H9 (cell line): ENCODE measurements at regions not wholly inside any gene's neighbourhood (a gene's known extent, or its start where the extent isn't known, plus 50 kb on each side); places are given as distances from the start of the nearest gene placed in this dataset.

Source experiments
- DNase-seq: peaks from one replicate; pipeline ENCODE4 v3.0.0-alpha.2; 2017
- H2AFZ ChIP-seq: one replicate; pipeline ENCODE4 v1.6.1; 2013; ENCODE audit warnings: mild to moderate bottlenecking, low read length, control low read depth, moderate library complexity
- H2AK5ac ChIP-seq: 2 replicates; pipeline ENCODE4 v1.6.1; 2013; ENCODE audit warnings: low read length, control low read depth, mixed read lengths; ENCODE audit not compliant: insufficient read length
- H2BK120ac ChIP-seq: one replicate; pipeline ENCODE4 v1.6.1; 2013; ENCODE audit warnings: low read depth, mild to moderate bottlenecking, low read length, control low read depth, inconsistent platforms; ENCODE audit not compliant: poor library complexity, severe bottlenecking
- H2BK12ac ChIP-seq: 2 replicates; pipeline ENCODE4 v1.6.1; 2013; ENCODE audit warnings: low read length, control low read depth, mixed read lengths, low read depth; ENCODE audit not compliant: insufficient read length
- H2BK15ac ChIP-seq: 2 replicates; pipeline ENCODE4 v1.6.1; 2013; ENCODE audit warnings: low read depth, low read length, control low read depth
- H2BK20ac ChIP-seq: one replicate; pipeline ENCODE4 v1.6.1; 2013; ENCODE audit warnings: low read depth, mild to moderate bottlenecking, low read length, control low read depth, inconsistent platforms; ENCODE audit not compliant: poor library complexity, severe bottlenecking
- H2BK5ac ChIP-seq: 2 replicates; pipeline ENCODE4 v1.6.1; 2013; ENCODE audit warnings: low read length, control low read depth, mixed read lengths; ENCODE audit not compliant: insufficient read length
- H3K14ac ChIP-seq: 2 replicates; pipeline ENCODE4 v1.6.1; 2013; ENCODE audit warnings: low read length, control low read depth; ENCODE audit not compliant: insufficient read depth
- H3K18ac ChIP-seq: 2 replicates; pipeline ENCODE4 v1.6.1; 2013; ENCODE audit warnings: low read depth, mild to moderate bottlenecking, mixed read lengths, low read length, control low read depth; ENCODE audit not compliant: insufficient read length
- H3K23ac ChIP-seq: 2 replicates; pipeline ENCODE4 v1.6.1; 2013; ENCODE audit warnings: low read length, control low read depth, mixed read lengths, low read depth; ENCODE audit not compliant: insufficient read length
- H3K23me2 ChIP-seq: 2 replicates; pipeline ENCODE4 v1.6.1; 2013; ENCODE audit warnings: low read depth, mild to moderate bottlenecking, mixed read lengths, low read length, control low read depth; ENCODE audit not compliant: insufficient read length, poor library complexity, severe bottlenecking
- H3K27ac ChIP-seq: 2 replicates; pipeline ENCODE4 v1.5.1; 2013; ENCODE audit warnings: low read length, control low read depth, mixed read lengths, low read depth; ENCODE audit not compliant: insufficient read length
- H3K27me3 ChIP-seq: 2 replicates; pipeline ENCODE4 v1.6.1; 2013; ENCODE audit warnings: low read length, control low read depth, inconsistent platforms; ENCODE audit not compliant: insufficient read depth
- H3K4ac ChIP-seq: 2 replicates; pipeline ENCODE4 v1.6.1; 2013; ENCODE audit warnings: low read depth, mild to moderate bottlenecking, control low read depth, inconsistent platforms, low read length, moderate library complexity
- H3K4me1 ChIP-seq: 2 replicates; pipeline ENCODE4 v1.6.1; 2013; ENCODE audit warnings: low read length, control low read depth, inconsistent platforms; ENCODE audit not compliant: insufficient read depth
- H3K4me2 ChIP-seq: 2 replicates; pipeline ENCODE4 v1.6.1; 2013; ENCODE audit warnings: low read length, control low read depth, mixed read lengths; ENCODE audit not compliant: insufficient read length, insufficient read depth
- H3K56ac ChIP-seq: 2 replicates; pipeline ENCODE4 v1.6.1; 2013; ENCODE audit warnings: low read depth, mild to moderate bottlenecking, mixed read lengths, low read length, control low read depth; ENCODE audit not compliant: insufficient read length
- H3K79me1 ChIP-seq: 2 replicates; pipeline ENCODE4 v1.6.1; 2013; ENCODE audit warnings: low read depth, mild to moderate bottlenecking, moderate library complexity, low read length, control low read depth, inconsistent platforms; ENCODE audit not compliant: insufficient read depth, poor library complexity, severe bottlenecking
- H3K79me2 ChIP-seq: 2 replicates; pipeline ENCODE4 v1.6.1; 2013; ENCODE audit warnings: low read length, control low read depth, inconsistent platforms; ENCODE audit not compliant: insufficient read depth
- H3K9ac ChIP-seq: 2 replicates; pipeline ENCODE4 v1.6.1; 2013; ENCODE audit warnings: low read length, control low read depth, mixed read lengths; ENCODE audit not compliant: insufficient read length; ENCODE audit errors: extremely low read depth
- H3K9me3 ChIP-seq: one replicate; pipeline ENCODE4 v1.6.1; 2013; ENCODE audit warnings: low read depth, low read length, inconsistent platforms; ENCODE audit not compliant: control insufficient read depth
- H3T11ph ChIP-seq: one replicate; pipeline ENCODE4 v1.6.1; 2013; ENCODE audit warnings: mild to moderate bottlenecking, low read length, control low read depth, inconsistent platforms
- H4K20me1 ChIP-seq: one replicate; pipeline ENCODE4 v1.6.1; 2013; ENCODE audit not compliant: control insufficient read depth, insufficient read length, insufficient read depth
- H4K5ac ChIP-seq: 2 replicates; pipeline ENCODE4 v1.6.1; 2013; ENCODE audit warnings: low read depth, mild to moderate bottlenecking, mixed read lengths, low read length, control low read depth; ENCODE audit not compliant: insufficient read length
- H4K8ac ChIP-seq: replicated peaks from 2 replicates; pipeline ENCODE4 v1.6.1; 2013; ENCODE audit warnings: low read length, control low read depth, mixed read lengths, low read depth; ENCODE audit not compliant: insufficient read length
- H4K91ac ChIP-seq: 2 replicates; pipeline ENCODE4 v1.6.1; 2013; ENCODE audit warnings: low read depth, mild to moderate bottlenecking, moderate library complexity, mixed read lengths, low read length, control low read depth; ENCODE audit not compliant: insufficient read length
- H3K27ac Mint-ChIP-seq, 3 experiments: 2 replicates in 2 of 3; 3 replicates in 1 of 3; pipeline ENCODE4 v1.8.0; 2020 to 2021; ENCODE audit warnings: mixed read lengths in 3 of 3, mild to moderate bottlenecking in 1 of 3, moderate library complexity in 1 of 3
- H3K27me3 Mint-ChIP-seq: 2 replicates; pipeline ENCODE4 v1.8.0; 2021; ENCODE audit warnings: low read depth, mild to moderate bottlenecking, moderate library complexity, mixed read lengths
- H3K36me3 Mint-ChIP-seq, 3 experiments: 2 replicates in 2 of 3; 3 replicates in 1 of 3; pipeline ENCODE4 v1.8.0; 2020 to 2021; ENCODE audit warnings: low read depth in 3 of 3, mixed read lengths in 3 of 3; ENCODE audit not compliant: insufficient read depth in 1 of 3
- H3K4me1 Mint-ChIP-seq, 2 experiments: 2 replicates each; pipeline ENCODE4 v1.8.0; 2020; ENCODE audit warnings: mixed read lengths in 2 of 2
- H3K4me3 Mint-ChIP-seq, 2 experiments: 2 replicates in 1 of 2; 3 replicates in 1 of 2; pipeline ENCODE4 v1.8.0; 2020 to 2021; ENCODE audit warnings: mild to moderate bottlenecking in 2 of 2, mixed read lengths in 2 of 2, moderate library complexity in 1 of 2
- H3K9me3 Mint-ChIP-seq, 2 experiments: 2 replicates in 1 of 2; 3 replicates in 1 of 2; pipeline ENCODE4 v1.8.0; 2020; ENCODE audit warnings: mild to moderate bottlenecking in 2 of 2, mixed read lengths in 2 of 2, moderate library complexity in 1 of 2
- TF ChIP-seq, protein P1 (sequence below): fragments of 200-600 bp; sonication (generic); conservative IDR thresholded peaks from 3 replicates; pipeline ENCODE4 v1.8.0; 2021; ENCODE audit warnings: antibody characterized with exemption, mild to moderate bottlenecking

DNA sequence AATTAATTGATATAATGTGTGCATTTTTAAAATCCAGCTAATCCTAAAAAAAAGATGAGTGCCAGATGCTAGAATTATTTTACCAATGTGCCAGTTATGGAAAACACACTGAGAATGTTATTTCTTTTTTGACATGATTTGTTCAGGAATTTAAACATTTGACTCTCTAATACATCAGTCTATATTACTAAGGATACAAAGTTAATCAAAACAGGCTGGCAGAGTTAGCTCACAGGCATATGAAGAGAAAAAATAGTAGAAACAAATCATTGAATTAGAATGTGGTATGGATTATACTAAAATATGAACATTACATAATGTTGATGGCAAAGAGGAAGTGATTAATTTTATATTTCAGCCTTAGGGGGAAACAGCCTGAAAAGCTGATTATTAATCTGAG, 368.3 kb upstream of the GJE1 start:
- H3K23me2 ChIP-seq = no peaks in the 10 kb centered on the region
- H3K14ac ChIP-seq = no peak overlapping the region
- no peaks in the 10 kb centered on the region for H4K20me1 ChIP-seq
- no peak overlapping the region for H2BK15ac ChIP-seq
- no peaks in the 10 kb centered on the region for H3K4me1 Mint-ChIP-seq
- H3K4me3 Mint-ChIP-seq = no peak overlapping the region
- no peak overlapping the region for H3K27ac Mint-ChIP-seq
- H3K18ac ChIP-seq = no peak overlapping the region
- H2BK5ac ChIP-seq = no peak overlapping the region
- no peak overlapping the region for H3K4me2 ChIP-seq
- no peak overlapping the region for H2AFZ ChIP-seq
- H3K9me3 Mint-ChIP-seq = no peaks in the 10 kb centered on the region
- H2BK120ac ChIP-seq = no peak overlapping the region
- no peak overlapping the region for H2BK12ac ChIP-seq
- no peaks in the 10 kb centered on the region for H3K79me2 ChIP-seq
- H3K4me1 ChIP-seq = no peaks in the 10 kb centered on the region
- H3K79me1 ChIP-seq = no peaks in the 10 kb centered on the region
- no peak overlapping the region for H4K8ac ChIP-seq
- DNase-seq = no peak
- no peak overlapping the region for H3K27ac ChIP-seq
- H3K36me3 Mint-ChIP-seq = no peaks in the 10 kb centered on the region; a peak in 1 of 7 replicates
- no peak overlapping the region for H3K56ac ChIP-seq
- no peak overlapping the region for H2BK20ac ChIP-seq
- no peaks in the 10 kb centered on the region for H3K27me3 Mint-ChIP-seq
- H2AK5ac ChIP-seq = no peak overlapping the region
- H3K9ac ChIP-seq = no peak overlapping the region
- TF ChIP-seq, protein P1, sequence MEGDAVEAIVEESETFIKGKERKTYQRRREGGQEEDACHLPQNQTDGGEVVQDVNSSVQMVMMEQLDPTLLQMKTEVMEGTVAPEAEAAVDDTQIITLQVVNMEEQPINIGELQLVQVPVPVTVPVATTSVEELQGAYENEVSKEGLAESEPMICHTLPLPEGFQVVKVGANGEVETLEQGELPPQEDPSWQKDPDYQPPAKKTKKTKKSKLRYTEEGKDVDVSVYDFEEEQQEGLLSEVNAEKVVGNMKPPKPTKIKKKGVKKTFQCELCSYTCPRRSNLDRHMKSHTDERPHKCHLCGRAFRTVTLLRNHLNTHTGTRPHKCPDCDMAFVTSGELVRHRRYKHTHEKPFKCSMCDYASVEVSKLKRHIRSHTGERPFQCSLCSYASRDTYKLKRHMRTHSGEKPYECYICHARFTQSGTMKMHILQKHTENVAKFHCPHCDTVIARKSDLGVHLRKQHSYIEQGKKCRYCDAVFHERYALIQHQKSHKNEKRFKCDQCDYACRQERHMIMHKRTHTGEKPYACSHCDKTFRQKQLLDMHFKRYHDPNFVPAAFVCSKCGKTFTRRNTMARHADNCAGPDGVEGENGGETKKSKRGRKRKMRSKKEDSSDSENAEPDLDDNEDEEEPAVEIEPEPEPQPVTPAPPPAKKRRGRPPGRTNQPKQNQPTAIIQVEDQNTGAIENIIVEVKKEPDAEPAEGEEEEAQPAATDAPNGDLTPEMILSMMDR = no peak
- H3K23ac ChIP-seq = no peak overlapping the region
- H3T11ph ChIP-seq = no peak overlapping the region
- no peak overlapping the region for H4K91ac ChIP-seq
- H3K9me3 ChIP-seq = no peaks in the 10 kb centered on the region
- no peak overlapping the region for H4K5ac ChIP-seq
- H3K4ac ChIP-seq = no peak overlapping the region
- H3K27me3 ChIP-seq = no peaks in the 10 kb centered on the region
